IMR-90 (cell line): ENCODE measurements at regions not wholly inside any gene's neighbourhood (a gene's known extent, or its start where the extent isn't known, plus 50 kb on each side); places are given as distances from the start of the nearest gene placed in this dataset.

Experiments
- ATAC-seq: fragments of 200-7000 bp; cut with Tn5 transposase; 2 replicates; pipeline ENCODE4 v1.9.1; 2020; ENCODE audit warnings: low read depth, mild to moderate bottlenecking, moderate library complexity
- BruUV-seq: library from RNA; stranded (reverse); fragments of 400-500 nt; replicated peaks from 2 replicates; lab custom pipeline; 2021; lab: Mats Ljungman, UMichigan
- CTCF ChIA-PET: fragments of 300-600 bp; formaldehyde crosslinking; extraction: SDS; loops from one replicate; lab custom pipeline; 2021; ENCODE audit warnings: antibody characterized with exemption; lab: Yijun Ruan, JAX
- POLR2A ChIA-PET: fragments of 300-600 bp; sonication (Branson Sonifier 250); formaldehyde crosslinking; loops from one replicate; lab custom pipeline; 2022; ENCODE audit warnings: antibody characterized with exemption; ENCODE audit not compliant: unreplicated experiment; lab: Charles Lee
- DNase-seq: peaks from one replicate; pipeline ENCODE4 v3.0.0; 2013
- H2AFZ ChIP-seq: replicated peaks from 2 replicates; pipeline ENCODE3; 2013; ENCODE audit warnings: low read length, mild to moderate bottlenecking; ENCODE audit not compliant: poor library complexity
- H2AK5ac ChIP-seq: 2 replicates; pipeline ENCODE4 v1.6.1; 2013; ENCODE audit warnings: low read depth, low read length, inconsistent platforms
- H2AK9ac ChIP-seq: replicated peaks from 2 replicates; pipeline ENCODE3; 2013; ENCODE audit warnings: mild to moderate bottlenecking, low read depth, low read length, moderate library complexity; ENCODE audit not compliant: poor library complexity
- H2BK120ac ChIP-seq: 2 replicates; pipeline ENCODE4 v1.6.1; 2013; ENCODE audit warnings: low read depth, low read length, inconsistent platforms
- H2BK15ac ChIP-seq: 3 replicates; pipeline ENCODE4 v1.6.1; 2013; ENCODE audit warnings: low read depth, low read length, inconsistent platforms
- H2BK20ac ChIP-seq: 2 replicates; pipeline ENCODE4 v1.6.1; 2013; ENCODE audit warnings: low read depth, mild to moderate bottlenecking, inconsistent platforms, low read length, moderate library complexity
- H2BK5ac ChIP-seq: 2 replicates; pipeline ENCODE4 v1.6.1; 2013; ENCODE audit warnings: mild to moderate bottlenecking, low read depth, low read length, inconsistent platforms; ENCODE audit not compliant: poor library complexity, severe bottlenecking
- H3K14ac ChIP-seq: replicated peaks from 2 replicates; pipeline ENCODE4 v1.6.1; 2013; ENCODE audit warnings: low read depth, low read length, inconsistent platforms
- H3K18ac ChIP-seq: 2 replicates; pipeline ENCODE4 v1.6.1; 2013; ENCODE audit warnings: low read depth, low read length, control low read depth
- H3K23ac ChIP-seq: 2 replicates; pipeline ENCODE4 v1.6.1; 2013; ENCODE audit warnings: low read depth, low read length, inconsistent platforms
- H3K27ac ChIP-seq: 2 replicates; pipeline ENCODE4 v1.5.1; 2013; ENCODE audit warnings: mild to moderate bottlenecking, control low read depth, low read length; ENCODE audit not compliant: insufficient read depth
- H3K27me3 ChIP-seq: 2 replicates; pipeline ENCODE4 v1.6.1; 2013; ENCODE audit warnings: low read length; ENCODE audit not compliant: control insufficient read depth, insufficient read depth
- H3K36me3 ChIP-seq: 2 replicates; pipeline ENCODE4 v1.6.1; 2013; ENCODE audit warnings: low read length, mixed read lengths; ENCODE audit not compliant: control insufficient read depth, insufficient read depth
- H3K4ac ChIP-seq: 2 replicates; pipeline ENCODE4 v1.6.1; 2013; ENCODE audit warnings: low read depth, low read length, inconsistent platforms
- H3K4me1 ChIP-seq: 2 replicates; pipeline ENCODE4 v1.6.1; 2013; ENCODE audit warnings: low read length, mixed read lengths; ENCODE audit not compliant: control insufficient read depth, insufficient read depth
- H3K4me2 ChIP-seq: 2 replicates; pipeline ENCODE4 v1.6.1; 2013; ENCODE audit warnings: low read depth, mild to moderate bottlenecking, control low read depth, low read length, moderate library complexity
- H3K4me3 ChIP-seq: 2 replicates; pipeline ENCODE4 v1.5.1; 2013; ENCODE audit warnings: low read depth, mild to moderate bottlenecking, control low read depth, low read length, moderate library complexity; ENCODE audit not compliant: insufficient read depth
- H3K56ac ChIP-seq: 2 replicates; pipeline ENCODE4 v1.6.1; 2013; ENCODE audit warnings: low read length, inconsistent platforms; ENCODE audit not compliant: insufficient read depth; ENCODE audit errors: extremely low read depth
- H3K79me1 ChIP-seq, 2 experiments: 2 replicates each; pipeline ENCODE4 v1.6.1; 2013; ENCODE audit warnings: low read length in 2 of 2, inconsistent platforms in 1 of 2, low read depth in 1 of 2
- H3K9ac ChIP-seq: 2 replicates; pipeline ENCODE4 v1.6.1; 2013; ENCODE audit warnings: low read depth, low read length, control low read depth
- H3K9me1 ChIP-seq: 2 replicates; pipeline ENCODE4 v1.6.1; 2013; ENCODE audit warnings: low read length, inconsistent platforms; ENCODE audit not compliant: insufficient read depth
- H3K9me3 ChIP-seq: 2 replicates; pipeline ENCODE4 v1.6.1; 2013; ENCODE audit warnings: low read length; ENCODE audit not compliant: control insufficient read depth, insufficient read depth
- H4K20me1 ChIP-seq: 2 replicates; pipeline ENCODE4 v1.6.1; 2013; ENCODE audit warnings: low read length, inconsistent platforms; ENCODE audit not compliant: insufficient read depth
- H4K5ac ChIP-seq: 2 replicates; pipeline ENCODE4 v1.6.1; 2013; ENCODE audit warnings: mild to moderate bottlenecking, low read depth, low read length, control low read depth
- H4K8ac ChIP-seq, 2 experiments: 2 replicates each; pipeline ENCODE4 v1.6.1; 2013; ENCODE audit warnings: low read depth in 2 of 2, low read length in 2 of 2, control low read depth in 1 of 2, inconsistent platforms in 1 of 2
- H4K91ac ChIP-seq: 2 replicates; pipeline ENCODE4 v1.6.1; 2013; ENCODE audit warnings: low read depth, low read length, inconsistent platforms; ENCODE audit not compliant: insufficient read depth
- BHLHE40 ChIP-seq: fragments of 150-350 bp; IDR thresholded peaks from 2 replicates; pipeline ENCODE4 v1.6.1; 2016; ENCODE audit warnings: mild to moderate bottlenecking, low read depth, low read length
- CEBPB ChIP-seq: IDR thresholded peaks from 2 replicates; pipeline ENCODE4 v1.6.1; 2012; ENCODE audit warnings: low read depth, low read length, improper control_type of control experiment
- CHD1 ChIP-seq: IDR thresholded peaks from 2 replicates; pipeline ENCODE4 v1.6.1; 2012; ENCODE audit warnings: low read depth, low read length, improper control_type of control experiment
- FOS ChIP-seq: fragments of 150-350 bp; IDR thresholded peaks from 2 replicates; pipeline ENCODE4 v1.6.1; 2016; ENCODE audit warnings: low read depth, low read length
- MAFK ChIP-seq: IDR thresholded peaks from 2 replicates; pipeline ENCODE4 v1.6.1; 2012; ENCODE audit warnings: low read depth, low read length, improper control_type of control experiment
- MAZ ChIP-seq: IDR thresholded peaks from 2 replicates; pipeline ENCODE4 v1.6.1; 2012; ENCODE audit warnings: low read depth, mild to moderate bottlenecking, low read length, improper control_type of control experiment, moderate library complexity, borderline replicate concordance
- MXI1 ChIP-seq: IDR thresholded peaks from 2 replicates; pipeline ENCODE4 v1.6.1; 2012; ENCODE audit warnings: low read depth, mild to moderate bottlenecking, low read length, moderate library complexity, borderline replicate concordance
- NFE2L2 ChIP-seq: fragments of 150-350 bp; IDR thresholded peaks from 2 replicates; pipeline ENCODE4 v1.6.1; 2016; ENCODE audit warnings: low read depth, mild to moderate bottlenecking, low read length
- POLR2A ChIP-seq: IDR thresholded peaks from 2 replicates; pipeline ENCODE4 v1.6.1; 2012; ENCODE audit warnings: mild to moderate bottlenecking, low read depth, low read length
- RAD21 ChIP-seq: IDR thresholded peaks from 2 replicates; pipeline ENCODE4 v1.6.1; 2012; ENCODE audit warnings: low read length, improper control_type of control experiment
- RCOR1 ChIP-seq: IDR thresholded peaks from 2 replicates; pipeline ENCODE4 v1.6.1; 2012; ENCODE audit warnings: mild to moderate bottlenecking, low read length, improper control_type of control experiment; ENCODE audit not compliant: insufficient replicate concordance
- RFX5 ChIP-seq: IDR thresholded peaks from 2 replicates; pipeline ENCODE4 v1.8.0; 2012; ENCODE audit warnings: low read depth, mild to moderate bottlenecking, low read length, moderate library complexity
- SMC3 ChIP-seq: fragments of 150-350 bp; IDR thresholded peaks from 2 replicates; pipeline ENCODE4 v1.6.1; 2016; ENCODE audit warnings: low read depth, mild to moderate bottlenecking, antibody characterized with exemption, low read length, moderate library complexity
- WGBS, 2 experiments: methylation state at CpG; one replicate each; pipeline versions ENCODE4 v1.1.5 to v1.1.7; 2013; ENCODE audit warnings: missing lambda C conversion rate in 2 of 2; ENCODE audit not compliant: insufficient read length in 1 of 2; ENCODE audit errors: extremely low coverage in 2 of 2; 5-methylcytosine and 5-hydroxymethylcytosine counted together
- dilution Hi-C: fragments of 300-500 bp; cut with HindIII; formaldehyde crosslinking; loops from one replicate; pipeline ENCODE4 v1.14.3; 2018; ENCODE audit warnings: low sequenced_read_pairs; ENCODE audit not compliant: unreplicated experiment
- in situ Hi-C: fragments of 300-500 bp; cut with MboI; formaldehyde crosslinking; loops from 3 replicates; pipeline ENCODE4 v1.14.3; 2019; ENCODE audit warnings: low sequenced_read_pairs, inconsistent platforms, mixed read lengths
- intact Hi-C: fragments of 100-400 bp; cut with micrococcal nuclease; formaldehyde crosslinking; loops from 2 replicates; pipeline ENCODE4 v1.10.0; 2022
- TF ChIP-seq, protein P1 (sequence below): fragments of 150-350 bp; IDR thresholded peaks from 2 replicates; pipeline ENCODE4 v1.6.1; 2017; ENCODE audit warnings: mild to moderate bottlenecking, antibody characterized with exemption, low read length, low read depth
- TF ChIP-seq, protein P2 (sequence below): conservative IDR thresholded peaks from 2 replicates; pipeline ENCODE4 v1.5.1; 2012; ENCODE audit warnings: mild to moderate bottlenecking, low read depth, low read length, improper control_type of control experiment
- TF ChIP-seq, protein P3 (sequence below): fragments of 150-350 bp; IDR thresholded peaks from 2 replicates; pipeline ENCODE4 v1.6.1; 2016; ENCODE audit warnings: low read depth, mild to moderate bottlenecking, low read length, moderate library complexity, borderline replicate concordance

DNA sequence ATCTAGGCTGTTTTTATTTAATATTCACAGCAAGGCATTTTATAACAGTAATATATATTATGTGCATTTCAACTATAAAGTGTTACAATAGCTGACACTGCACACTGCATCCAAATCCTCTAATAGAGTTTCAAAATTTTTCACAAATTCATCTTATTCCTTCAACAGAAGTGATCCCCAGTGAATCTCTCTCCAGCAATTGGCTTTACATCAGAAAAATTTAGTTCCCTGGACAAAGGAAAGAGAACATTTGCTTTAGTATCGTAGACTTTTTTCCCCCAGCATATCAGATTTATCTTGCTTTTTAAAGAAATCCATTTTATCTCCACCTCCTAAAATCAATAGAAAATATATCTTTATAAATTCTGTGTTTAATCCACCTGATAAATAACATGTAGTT, 868.6 kb downstream of the TBL1XR1 start:
- Histone ChIP-seq H3K4me3 (no peak overlapping the region), H4K20me1 (no peaks in the 10 kb centered on the region), H3K9ac (no peak overlapping the region), H2BK120ac (no peak overlapping the region), H3K9me1 (no peaks in the 10 kb centered on the region), H3K4ac (no peak overlapping the region), H3K27ac (no peak overlapping the region), H2BK15ac (no peak overlapping the region), H2BK20ac (no peak overlapping the region), H2AFZ (no peak overlapping the region), H4K5ac (no peak overlapping the region), H3K9me3 (no peaks in the 10 kb centered on the region), H3K14ac (no peak overlapping the region), H2AK9ac (no peak overlapping the region), H3K56ac (no peak overlapping the region), H4K91ac (no peak overlapping the region), H3K36me3 (no peaks in the 10 kb centered on the region), H3K4me2 (no peak overlapping the region), H3K79me1 (no peaks in the 10 kb centered on the region), H2AK5ac (no peak overlapping the region), H4K8ac (no peak overlapping the region), H3K18ac (no peak overlapping the region), H3K27me3 (no peaks in the 10 kb centered on the region), H2BK5ac (no peak overlapping the region), H3K23ac (no peak overlapping the region), H3K4me1 (no peaks in the 10 kb centered on the region)
- ATAC-seq (no peak), DNase-seq (no peak)
- dilution Hi-C loops (no loop called here), intact Hi-C loops (no loop called here), in situ Hi-C loops (no loop called here)
- TF ChIP-seq MXI1 (no peak), SMC3 (no peak), RAD21 (no peak), RFX5 (no peak), BHLHE40 (no peak), RCOR1 (no peak), MAFK (no peak), CHD1 (no peak), POLR2A (no peak), NFE2L2 (no peak), MAZ (no peak), CEBPB (no peak), FOS (no peak)
- TF ChIP-seq, protein P1, sequence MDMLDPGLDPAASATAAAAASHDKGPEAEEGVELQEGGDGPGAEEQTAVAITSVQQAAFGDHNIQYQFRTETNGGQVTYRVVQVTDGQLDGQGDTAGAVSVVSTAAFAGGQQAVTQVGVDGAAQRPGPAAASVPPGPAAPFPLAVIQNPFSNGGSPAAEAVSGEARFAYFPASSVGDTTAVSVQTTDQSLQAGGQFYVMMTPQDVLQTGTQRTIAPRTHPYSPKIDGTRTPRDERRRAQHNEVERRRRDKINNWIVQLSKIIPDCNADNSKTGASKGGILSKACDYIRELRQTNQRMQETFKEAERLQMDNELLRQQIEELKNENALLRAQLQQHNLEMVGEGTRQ, result no peak
- TF ChIP-seq, protein P2, sequence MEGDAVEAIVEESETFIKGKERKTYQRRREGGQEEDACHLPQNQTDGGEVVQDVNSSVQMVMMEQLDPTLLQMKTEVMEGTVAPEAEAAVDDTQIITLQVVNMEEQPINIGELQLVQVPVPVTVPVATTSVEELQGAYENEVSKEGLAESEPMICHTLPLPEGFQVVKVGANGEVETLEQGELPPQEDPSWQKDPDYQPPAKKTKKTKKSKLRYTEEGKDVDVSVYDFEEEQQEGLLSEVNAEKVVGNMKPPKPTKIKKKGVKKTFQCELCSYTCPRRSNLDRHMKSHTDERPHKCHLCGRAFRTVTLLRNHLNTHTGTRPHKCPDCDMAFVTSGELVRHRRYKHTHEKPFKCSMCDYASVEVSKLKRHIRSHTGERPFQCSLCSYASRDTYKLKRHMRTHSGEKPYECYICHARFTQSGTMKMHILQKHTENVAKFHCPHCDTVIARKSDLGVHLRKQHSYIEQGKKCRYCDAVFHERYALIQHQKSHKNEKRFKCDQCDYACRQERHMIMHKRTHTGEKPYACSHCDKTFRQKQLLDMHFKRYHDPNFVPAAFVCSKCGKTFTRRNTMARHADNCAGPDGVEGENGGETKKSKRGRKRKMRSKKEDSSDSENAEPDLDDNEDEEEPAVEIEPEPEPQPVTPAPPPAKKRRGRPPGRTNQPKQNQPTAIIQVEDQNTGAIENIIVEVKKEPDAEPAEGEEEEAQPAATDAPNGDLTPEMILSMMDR, result no peak
- TF ChIP-seq, protein P3, sequence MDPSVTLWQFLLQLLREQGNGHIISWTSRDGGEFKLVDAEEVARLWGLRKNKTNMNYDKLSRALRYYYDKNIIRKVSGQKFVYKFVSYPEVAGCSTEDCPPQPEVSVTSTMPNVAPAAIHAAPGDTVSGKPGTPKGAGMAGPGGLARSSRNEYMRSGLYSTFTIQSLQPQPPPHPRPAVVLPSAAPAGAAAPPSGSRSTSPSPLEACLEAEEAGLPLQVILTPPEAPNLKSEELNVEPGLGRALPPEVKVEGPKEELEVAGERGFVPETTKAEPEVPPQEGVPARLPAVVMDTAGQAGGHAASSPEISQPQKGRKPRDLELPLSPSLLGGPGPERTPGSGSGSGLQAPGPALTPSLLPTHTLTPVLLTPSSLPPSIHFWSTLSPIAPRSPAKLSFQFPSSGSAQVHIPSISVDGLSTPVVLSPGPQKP, result no peak
- no TSS peak for BruUV-seq
- WGBS, 2 experiments, result no CpG with 5 or more reads among the region's 1 CpG
- ChIA-PET CTCF (no interaction called here), POLR2A (no interaction called here)
